ENCODE measurements at regions not wholly inside any gene's neighbourhood (a gene's known extent, or its start where the extent isn't known, plus 50 kb on each side); places are given as distances from the start of the nearest gene placed in this dataset.

- TF ChIP-seq EP300 (IDR thresholded peaks at IDR 0.05) (no peak), POLR2A (IDR thresholded peaks at IDR 0.05) (no peak)
Observed at GRCh38 chr15:58340176-58340575, 91.6 kb upstream of the LIPC start.
